Activated CD8-positive, alpha-beta T cell treated with anti-CD3 and anti-CD28 coated beads, Interleukin-2, amount 10 ng/mL, durations not matched to agents 7 days and 5 days (primary cell): ENCODE measurements at regions not wholly inside any gene's neighbourhood (a gene's known extent, or its start where the extent isn't known, plus 50 kb on each side); places are given as distances from the start of the nearest gene placed in this dataset.

ENCODE experiments used
- ATAC-seq: fragments of 150-1000 bp; cut with Tn5 transposase; one replicate; pipeline ENCODE4 v1.10.0; 2021; ENCODE audit warnings: moderate library complexity
- CTCF ChIA-PET: fragments of 350-600 bp; sonication (Branson Sonifier 250); formaldehyde crosslinking; loops from one replicate; lab custom pipeline; 2021; ENCODE audit warnings: antibody characterized with exemption; lab: Charles Lee
- POLR2A ChIA-PET: fragments of 350-600 bp; sonication (Branson Sonifier 250); formaldehyde crosslinking; loops from one replicate; lab custom pipeline; 2021; ENCODE audit warnings: antibody characterized with exemption; lab: Charles Lee
- DNase-seq: peaks from one replicate; pipeline ENCODE4 v3.0.0-alpha.2; 2020
- H3K27ac Mint-ChIP-seq: one replicate; pipeline ENCODE4 v1.8.0; 2021; ENCODE audit warnings: mild to moderate bottlenecking, mixed read lengths
- H3K27me3 Mint-ChIP-seq: one replicate; pipeline ENCODE4 v1.8.0; 2021; ENCODE audit warnings: low read depth, mixed read lengths
- H3K36me3 Mint-ChIP-seq: one replicate; pipeline ENCODE4 v1.8.0; 2021; ENCODE audit warnings: low read depth, mixed read lengths
- H3K4me1 Mint-ChIP-seq: one replicate; pipeline ENCODE4 v1.8.0; 2021; ENCODE audit warnings: low read depth, mixed read lengths
- H3K4me3 Mint-ChIP-seq: one replicate; pipeline ENCODE4 v1.8.0; 2021; ENCODE audit warnings: mild to moderate bottlenecking, mixed read lengths
- H3K9me3 Mint-ChIP-seq: one replicate; pipeline ENCODE4 v1.8.0; 2022; ENCODE audit warnings: mixed read lengths; ENCODE audit not compliant: insufficient read depth

- DNase-seq = no peak
- no peak for ATAC-seq
- Mint-ChIP-seq H3K9me3 (no peaks in the 10 kb centered on the region), H3K36me3 (no peaks in the 10 kb centered on the region), H3K4me3 (no peak overlapping the region), H3K4me1 (no peaks in the 10 kb centered on the region), H3K27ac (no peak overlapping the region), H3K27me3 (no peaks in the 10 kb centered on the region)
- ChIA-PET POLR2A (no interaction called here), CTCF (no interaction called here)
Measured at GRCh38 chr1:201599548-201599947, 60.6 kb downstream of the NAV1 start.

GRCh38 chr1:201602413-201603265, 63.7 kb downstream of the NAV1 start:
- Mint-ChIP-seq H3K36me3 (no peaks in the 10 kb centered on the region), H3K27me3 (no peaks in the 10 kb centered on the region), H3K27ac (no peak overlapping the region), H3K4me3 (no peak overlapping the region), H3K4me1 (no peaks in the 10 kb centered on the region), H3K9me3 (no peaks in the 10 kb centered on the region)
- CTCF ChIA-PET = no interaction called here
- no peak for DNase-seq
- ATAC-seq = no peak
- POLR2A ChIA-PET = no interaction called here

GRCh38 chr1:201603613-201604232, 64.8 kb downstream of the NAV1 start:
- CTCF ChIA-PET = no interaction called here
- no peak overlapping the region for H3K27ac Mint-ChIP-seq

GRCh38 chr1:201605385-201606010, 66.6 kb downstream of the NAV1 start:
- Mint-ChIP-seq H3K27ac (no peak overlapping the region), H3K4me3 (no peak overlapping the region), H3K9me3 (no peaks in the 10 kb centered on the region), H3K36me3 (no peaks in the 10 kb centered on the region), H3K27me3 (peaks cover 2% of the 10 kb centered on the region), H3K4me1 (no peaks in the 10 kb centered on the region)
- ATAC-seq (no peak), DNase-seq (no peak)
- POLR2A ChIA-PET = no interaction called here
- CTCF ChIA-PET = no interaction called here

More at GRCh38 chr1:201603613-201604232, 64.8 kb downstream of the NAV1 start:
- no peaks in the 10 kb centered on the region for H3K36me3 Mint-ChIP-seq
- ATAC-seq (no peak), DNase-seq (no peak)
- no peak overlapping the region for H3K4me3 Mint-ChIP-seq
- POLR2A ChIA-PET = no interaction called here
- no peaks in the 10 kb centered on the region for H3K27me3 Mint-ChIP-seq
- H3K4me1 Mint-ChIP-seq = no peaks in the 10 kb centered on the region
- no peaks in the 10 kb centered on the region for H3K9me3 Mint-ChIP-seq

GRCh38 chr1:201606096-201606495, 67.2 kb downstream of the NAV1 start:
- DNase-seq (no peak), ATAC-seq (no peak)
- peaks cover 2% of the 10 kb centered on the region for H3K27me3 Mint-ChIP-seq
- H3K36me3 Mint-ChIP-seq = no peaks in the 10 kb centered on the region
- no peak overlapping the region for H3K4me3 Mint-ChIP-seq
- no peaks in the 10 kb centered on the region for H3K4me1 Mint-ChIP-seq
- ChIA-PET POLR2A (no interaction called here), CTCF (no interaction called here)
- no peaks in the 10 kb centered on the region for H3K9me3 Mint-ChIP-seq
- no peak overlapping the region for H3K27ac Mint-ChIP-seq

- DNase-seq = no peak
- Mint-ChIP-seq H3K27me3 (peaks cover 2% of the 10 kb centered on the region), H3K36me3 (no peaks in the 10 kb centered on the region), H3K4me1 (no peaks in the 10 kb centered on the region), H3K4me3 (no peak overlapping the region), H3K27ac (no peak overlapping the region), H3K9me3 (no peaks in the 10 kb centered on the region)
- CTCF ChIA-PET = no interaction called here
- POLR2A ChIA-PET = no interaction called here
- ATAC-seq = no peak
Measured at GRCh38 chr1:201606623-201607022, 67.7 kb downstream of the NAV1 start.

GRCh38 chr1:201608635-201609395, 69.9 kb downstream of the NAV1 start:
- CTCF ChIA-PET = interaction anchor here (1.0 kb wide), 1 partner anchor 100 kb away, joined by 4 read pairs; no protein-coding TSS in a partner anchor
- H3K4me3 Mint-ChIP-seq = no peak overlapping the region
- no peaks in the 10 kb centered on the region for H3K4me1 Mint-ChIP-seq
- H3K27ac Mint-ChIP-seq = no peak overlapping the region
- POLR2A ChIA-PET = no interaction called here
- DNase-seq (no peak), ATAC-seq (no peak)
- no peaks in the 10 kb centered on the region for H3K36me3 Mint-ChIP-seq
- H3K9me3 Mint-ChIP-seq = no peaks in the 10 kb centered on the region
- H3K27me3 Mint-ChIP-seq = peaks cover 8% of the 10 kb centered on the region

- CTCF ChIA-PET = interaction anchor here (1.0 kb wide), 1 partner anchor 99 kb away, joined by 4 read pairs; no protein-coding TSS in a partner anchor
- Mint-ChIP-seq H3K4me1 (no peaks in the 10 kb centered on the region), H3K27ac (no peak overlapping the region), H3K9me3 (no peaks in the 10 kb centered on the region), H3K27me3 (peaks cover 8% of the 10 kb centered on the region), H3K36me3 (no peaks in the 10 kb centered on the region), H3K4me3 (no peak overlapping the region)
- ATAC-seq = no peak
- POLR2A ChIA-PET = no interaction called here
- no peak for DNase-seq
Measured at GRCh38 chr1:201609661-201610318, 70.9 kb downstream of the NAV1 start.

- ATAC-seq (no peak), DNase-seq (no peak)
- Mint-ChIP-seq H3K27ac (no peak overlapping the region), H3K4me3 (no peak overlapping the region), H3K27me3 (peaks cover 8% of the 10 kb centered on the region), H3K9me3 (no peaks in the 10 kb centered on the region), H3K36me3 (no peaks in the 10 kb centered on the region), H3K4me1 (no peaks in the 10 kb centered on the region)
- ChIA-PET POLR2A (no interaction called here), CTCF (no interaction called here)
Measured at GRCh38 chr1:201610858-201611257, 71.9 kb downstream of the NAV1 start.

GRCh38 chr1:201612645-201613044, 73.7 kb downstream of the NAV1 start:
- ChIA-PET POLR2A (no interaction called here), CTCF (no interaction called here)
- H3K9me3 Mint-ChIP-seq = no peaks in the 10 kb centered on the region
- no peak for ATAC-seq
- no peaks in the 10 kb centered on the region for H3K4me1 Mint-ChIP-seq
- H3K27me3 Mint-ChIP-seq = peaks cover 11% of the 10 kb centered on the region
- H3K4me3 Mint-ChIP-seq = no peak overlapping the region
- H3K36me3 Mint-ChIP-seq = no peaks in the 10 kb centered on the region
- no peak overlapping the region for H3K27ac Mint-ChIP-seq
- no peak for DNase-seq

- Mint-ChIP-seq H3K9me3 (no peaks in the 10 kb centered on the region), H3K4me3 (no peak overlapping the region), H3K4me1 (no peaks in the 10 kb centered on the region), H3K27ac (no peak overlapping the region), H3K27me3 (peaks cover 11% of the 10 kb centered on the region), H3K36me3 (no peaks in the 10 kb centered on the region)
- DNase-seq (peak; percentile 27), ATAC-seq (no peak)
- POLR2A ChIA-PET = no interaction called here
- CTCF ChIA-PET = no interaction called here
Measured at GRCh38 chr1:201614262-201615015, 75.5 kb downstream of the NAV1 start.
